ENCODE measurements at regions not wholly inside any gene's neighbourhood (a gene's known extent, or its start where the extent isn't known, plus 50 kb on each side); places are given as distances from the start of the nearest gene placed in this dataset.
A peak's percentile ranks its signal among the peaks of the same experiment; 100 is the strongest.

GRCh38 chr2:234706086-234706485, 209.2 kb upstream of the ARL4C start:
- H3K4me3 ChIP-seq = no peak overlapping the region
- no peaks in the 10 kb centered on the region for H3K4me1 ChIP-seq
- no peak for TF ChIP-seq CTCF (IDR thresholded peaks at IDR 0.05)
- H3K36me3 ChIP-seq = no peaks in the 10 kb centered on the region
- no peaks in the 10 kb centered on the region for H3K9me3 ChIP-seq
- H3K27ac ChIP-seq = no peak overlapping the region
- DNase-seq (ENCODE audit: low spot score) = peak; percentile 34
- H3K27me3 ChIP-seq = no peaks in the 10 kb centered on the region

- no peaks in the 10 kb centered on the region for H3K9me3 ChIP-seq
- no peak for DNase-seq (ENCODE audit: low spot score)
- no peaks in the 10 kb centered on the region for H3K36me3 ChIP-seq
- H3K27me3 ChIP-seq = no peaks in the 10 kb centered on the region
- H3K4me3 ChIP-seq = no peak overlapping the region
- TF ChIP-seq CTCF (IDR thresholded peaks at IDR 0.05) = no peak
- H3K27ac ChIP-seq = no peak overlapping the region
- H3K4me1 ChIP-seq = no peaks in the 10 kb centered on the region
These were observed 208.2 kb upstream of the ARL4C start for GRCh38 chr2:234705108-234705507.

- H3K4me1 ChIP-seq = no peaks in the 10 kb centered on the region
- H3K9me3 ChIP-seq = no peaks in the 10 kb centered on the region
- H3K36me3 ChIP-seq = no peaks in the 10 kb centered on the region
- no peaks in the 10 kb centered on the region for H3K27me3 ChIP-seq
- no peak overlapping the region for H3K27ac ChIP-seq
- no peak for TF ChIP-seq CTCF (IDR thresholded peaks at IDR 0.05)
- no peak overlapping the region for H3K4me3 ChIP-seq
- peak; percentile 36 for DNase-seq (ENCODE audit: low spot score)
These were observed 206.4 kb upstream of the ARL4C start for GRCh38 chr2:234703258-234703657.

GRCh38 chr2:234702731-234703225, 205.9 kb upstream of the ARL4C start:
- H3K4me3 ChIP-seq = no peak overlapping the region
- TF ChIP-seq CTCF (IDR thresholded peaks at IDR 0.05) = no peak
- peak; percentile 42 for DNase-seq (ENCODE audit: low spot score)
- peaks cover 0 to under 1% of the 10 kb centered on the region in 2 donors for H3K9me3 ChIP-seq
- no peak overlapping the region for H3K27ac ChIP-seq
- H3K36me3 ChIP-seq = no peaks in the 10 kb centered on the region
- no peaks in the 10 kb centered on the region for H3K27me3 ChIP-seq
- H3K4me1 ChIP-seq = no peaks in the 10 kb centered on the region

GRCh38 chr2:234701841-234702240, 205.0 kb upstream of the ARL4C start:
- no peaks in the 10 kb centered on the region for H3K27me3 ChIP-seq
- no peaks in the 10 kb centered on the region for H3K4me1 ChIP-seq
- DNase-seq (ENCODE audit: low spot score) = no peak
- no peak overlapping the region for H3K27ac ChIP-seq
- no peak for TF ChIP-seq CTCF (IDR thresholded peaks at IDR 0.05)
- H3K9me3 ChIP-seq = peaks cover 0 to 9% of the 10 kb centered on the region in 2 donors
- H3K36me3 ChIP-seq = no peaks in the 10 kb centered on the region
- H3K4me3 ChIP-seq = no peak overlapping the region

GRCh38 chr2:234701421-234701820, 204.5 kb upstream of the ARL4C start:
- Histone ChIP-seq H3K36me3 (no peaks in the 10 kb centered on the region), H3K27ac (no peak overlapping the region), H3K27me3 (no peaks in the 10 kb centered on the region), H3K4me1 (no peaks in the 10 kb centered on the region), H3K4me3 (no peak overlapping the region), H3K9me3 (peaks cover 0 to 12% of the 10 kb centered on the region in 2 donors)
- DNase-seq (ENCODE audit: low spot score) = peak; percentile 23
- TF ChIP-seq CTCF (IDR thresholded peaks at IDR 0.05) = no peak

All from right atrium auricular region (tissue), 2 donors.